HepG2 (cell line): ENCODE measurements at regions not wholly inside any gene's neighbourhood (a gene's known extent, or its start where the extent isn't known, plus 50 kb on each side); places are given as distances from the start of the nearest gene placed in this dataset.

Source experiments
- ATAC-seq: fragments of 200-7000 bp; cut with Tn5 transposase; 3 replicates; pipeline ENCODE4 v1.9.1; 2020; ENCODE audit warnings: mild to moderate bottlenecking, moderate library complexity
- BruUV-seq: library from RNA; stranded (reverse); fragments of 400-500 nt; replicated peaks from 2 replicates; lab custom pipeline; 2021; lab: Mats Ljungman, UMichigan
- CTCF ChIA-PET: fragments of 300-600 bp; formaldehyde crosslinking; extraction: SDS; loops from one replicate; lab custom pipeline; 2021; ENCODE audit warnings: low total read pairs, inconsistent platforms, low intra/inter-chr PET ratio; lab: Yijun Ruan, JAX
- POLR2A ChIA-PET: fragments of 350-600 bp; sonication (Branson Sonifier 250); formaldehyde crosslinking; loops from one replicate; lab custom pipeline; 2020; ENCODE audit warnings: antibody characterized with exemption, inconsistent platforms; lab: Yijun Ruan, JAX
- DNase-seq: peaks from one replicate; pipeline ENCODE4 v3.0.0-alpha.2; 2015; ENCODE audit warnings: low spot score
- FAIRE-seq: peaks from 3 replicates; lab custom pipeline; 2011; peaks lifted over from hg19 to GRCh38; lab: Jason Lieb, UNC
- H2AFZ ChIP-seq: one replicate; pipeline ENCODE4 v1.6.1; 2011; ENCODE audit warnings: low read length, inconsistent platforms
- H3K27ac ChIP-seq: fragments of 300-600 bp; 3 replicates; pipeline ENCODE4 v1.8.0; 2011; ENCODE audit warnings: mixed run types, mild to moderate bottlenecking, mixed read lengths, low read length, inconsistent platforms; ENCODE audit not compliant: insufficient read depth; ENCODE audit errors: extremely low read length
- H3K27me3 ChIP-seq, 2 experiments: fragments of 200-600 bp in 1 of 2; 2 replicates in 1 of 2; 3 replicates in 1 of 2; pipeline versions ENCODE4 v1.6.0 to v1.8.0; 2011; ENCODE audit warnings: low read length in 2 of 2, mild to moderate bottlenecking in 2 of 2, moderate library complexity in 2 of 2, inconsistent platforms in 1 of 2; ENCODE audit not compliant: insufficient read depth in 2 of 2, control insufficient read depth in 1 of 2
- H3K36me3 ChIP-seq, 2 experiments: fragments of 200-600 bp in 1 of 2; replicated peaks in 1 of 2; 2 replicates in 1 of 2; 3 replicates in 1 of 2; pipeline versions ENCODE4 v1.5.1 to v1.8.0; 2011; ENCODE audit warnings: low read length in 2 of 2, inconsistent platforms in 1 of 2; ENCODE audit not compliant: insufficient read depth in 2 of 2, control insufficient read depth in 1 of 2
- H3K4me1 ChIP-seq: 2 replicates; pipeline ENCODE4 v1.5.1; 2012; ENCODE audit warnings: low read length, inconsistent platforms; ENCODE audit not compliant: insufficient read depth
- H3K4me2 ChIP-seq: 2 replicates; pipeline ENCODE4 v1.6.0; 2011; ENCODE audit warnings: low read depth, low read length, inconsistent platforms
- H3K4me3 ChIP-seq, 3 experiments: fragments of 200-600 bp in 1 of 3; sonication (generic), shearing (Covaris generic) in 1 of 3; replicated peaks in 1 of 3; 2 replicates each; pipeline ENCODE4 v1.5.1; 2011 to 2016; ENCODE audit warnings: low read length in 3 of 3, inconsistent platforms in 2 of 3, low read depth in 2 of 3, mild to moderate bottlenecking in 2 of 3, control low read depth in 1 of 3, mixed read lengths in 1 of 3; ENCODE audit not compliant: insufficient read depth in 1 of 3
- H3K79me2 ChIP-seq: one replicate; pipeline ENCODE4 v1.6.1; 2011; ENCODE audit warnings: low read length, inconsistent platforms; ENCODE audit not compliant: insufficient read depth
- H3K9ac ChIP-seq: 2 replicates; pipeline ENCODE4 v1.6.0; 2011; ENCODE audit warnings: mild to moderate bottlenecking, low read depth, low read length, inconsistent platforms; ENCODE audit not compliant: insufficient read depth
- H3K9me3 ChIP-seq: 2 replicates; pipeline ENCODE4 v1.5.1; 2012; ENCODE audit warnings: mild to moderate bottlenecking, low read length
- H4K20me1 ChIP-seq: 2 replicates; pipeline ENCODE4 v1.6.0; 2011; ENCODE audit warnings: inconsistent platforms, mild to moderate bottlenecking, low read length, moderate library complexity; ENCODE audit not compliant: insufficient read depth
- FLYWCH1 ChIP-seq: sonication (generic); formaldehyde crosslinking; IDR thresholded peaks from 2 replicates; pipeline ENCODE4 v1.8.1; 2023; ENCODE audit warnings: mild to moderate bottlenecking, missing genetic modification reagents
- GFI1 ChIP-seq: sonication (generic); formaldehyde crosslinking; IDR thresholded peaks from 2 replicates; pipeline ENCODE4 v1.5.0; 2020; ENCODE audit warnings: missing genetic modification reagents, mild to moderate bottlenecking, borderline replicate concordance
- HNRNPUL1 ChIP-seq: fragments of 200-400 bp; formaldehyde crosslinking; IDR thresholded peaks from 2 replicates; pipeline ENCODE4 v1.6.1; 2017; ENCODE audit warnings: low read depth, mild to moderate bottlenecking, low read length, moderate library complexity
- NFKBIZ ChIP-seq: IDR thresholded peaks from 2 replicates; pipeline ENCODE4 v1.6.1; 2018; ENCODE audit warnings: missing genetic modification reagents, missing compliant biosample characterization
- SKI ChIP-seq: fragments of 450-650 bp; IDR thresholded peaks from one replicate; pipeline ENCODE4 v1.6.1; 2018; ENCODE audit warnings: mild to moderate bottlenecking; ENCODE audit not compliant: partially characterized antibody
- SRSF1 ChIP-seq: fragments of 200-400 bp; formaldehyde crosslinking; optimal IDR thresholded peaks from 2 replicates; pipeline ENCODE3; 2017; ENCODE audit warnings: mild to moderate bottlenecking, low read depth, low read length, moderate library complexity
- ZBTB7A ChIP-seq: sonication (generic); formaldehyde crosslinking; IDR thresholded peaks from 2 replicates; pipeline ENCODE4 v1.8.0; 2022; ENCODE audit warnings: mild to moderate bottlenecking, missing genetic modification reagents
- ZFP90 ChIP-seq: sonication (generic); formaldehyde crosslinking; IDR thresholded peaks from 2 replicates; pipeline ENCODE4 v1.8.0; 2022; ENCODE audit warnings: missing genetic modification reagents, mild to moderate bottlenecking, inconsistent platforms, borderline replicate concordance
- ZNF225 ChIP-seq: sonication (generic); formaldehyde crosslinking; IDR thresholded peaks from 2 replicates; pipeline ENCODE4 v1.4.0; 2020; ENCODE audit warnings: mild to moderate bottlenecking, missing genetic modification reagents
- ZNF670 ChIP-seq: sonication (generic); formaldehyde crosslinking; IDR thresholded peaks from 2 replicates; pipeline ENCODE4 v1.8.0; 2022; ENCODE audit warnings: mild to moderate bottlenecking, missing genetic modification reagents, borderline replicate concordance
- WGBS: methylation state at CpG from one replicate; pipeline ENCODE4 v1.1.6; 2017; ENCODE audit warnings: low lambda C conversion rate; 5-methylcytosine and 5-hydroxymethylcytosine counted together
- in situ Hi-C: cut with HindIII; loops from 2 replicates; pipeline ENCODE4 v1.10.0; 2017; ENCODE audit warnings: low pct_unique_long_range_greater_than_20kb; ENCODE audit not compliant: extremely low pct_ligation_motif_present
- intact Hi-C: fragments of 100-400 bp; cut with micrococcal nuclease; formaldehyde crosslinking; loops from one replicate; pipeline ENCODE4 v1.10.0; 2022; ENCODE audit not compliant: unreplicated experiment

- BruUV-seq = no TSS peak
- no peak overlapping the region for H3K9ac ChIP-seq
- ChIA-PET CTCF (no interaction called here), POLR2A (no interaction called here)
- H2AFZ ChIP-seq = no peak overlapping the region
- H3K4me1 ChIP-seq = no peaks in the 10 kb centered on the region
- no peaks in the 10 kb centered on the region for H3K36me3 ChIP-seq
- DNase-seq (no peak), FAIRE-seq (no peak), ATAC-seq (no peak)
- in situ Hi-C loops (loop anchor here (10.0 to 25.0 kb wide), 2 partner anchors 581 to 792 kb away; partner anchors contain the start of gene CDH2), intact Hi-C loops (no loop called here)
- 0% methylated on average over 2 of the region's 2 CpGs for WGBS
- no peaks in the 10 kb centered on the region for H3K27me3 ChIP-seq
- TF ChIP-seq NFKBIZ (CRISPR knock-in tag) (no peak), ZNF225 (CRISPR knock-in tag) (no peak), GFI1 (CRISPR knock-in tag) (no peak), ZFP90 (CRISPR knock-in tag) (no peak), ZNF670 (CRISPR knock-in tag) (no peak), FLYWCH1 (CRISPR knock-in tag) (no peak), ZBTB7A (CRISPR knock-in tag) (no peak), HNRNPUL1 (no peak), SKI (no peak), SRSF1 (no peak)
- no peak overlapping the region for H3K4me2 ChIP-seq
- no peaks in the 10 kb centered on the region for H3K79me2 ChIP-seq
- no peaks in the 10 kb centered on the region for H3K9me3 ChIP-seq
- no peak overlapping the region for H3K27ac ChIP-seq
- H3K4me3 ChIP-seq = no peak overlapping the region
- no peaks in the 10 kb centered on the region for H4K20me1 ChIP-seq
These were observed 421.6 kb upstream of the CHST9 start for GRCh38 chr18:27606741-27607140.
